Ishikawa (cell line): ENCODE measurements at regions not wholly inside any gene's neighbourhood (a gene's known extent, or its start where the extent isn't known, plus 50 kb on each side); places are given as distances from the start of the nearest gene placed in this dataset.

Experiments
- CEBPB ChIP-seq: IDR thresholded peaks from 2 replicates; pipeline ENCODE4 v1.6.1; 2012
- EGR1 ChIP-seq: IDR thresholded peaks from 2 replicates; pipeline ENCODE4 v1.6.1; 2012
- EP300 ChIP-seq: IDR thresholded peaks from 2 replicates; pipeline ENCODE4 v1.6.1; 2012; ENCODE audit warnings: borderline replicate concordance
- MAX ChIP-seq: IDR thresholded peaks from 2 replicates; pipeline ENCODE4 v1.6.1; 2012
- TAF1 ChIP-seq: IDR thresholded peaks from 2 replicates; pipeline ENCODE4 v1.6.1; 2012; ENCODE audit warnings: low read depth, mild to moderate bottlenecking
- YY1 ChIP-seq: IDR thresholded peaks from 2 replicates; pipeline ENCODE4 v1.6.1; 2012; ENCODE audit warnings: low read depth
- TF ChIP-seq, protein P1 (sequence below): IDR thresholded peaks from 2 replicates; pipeline ENCODE4 v1.6.1; 2012; ENCODE audit warnings: low read depth, mild to moderate bottlenecking

DNA sequence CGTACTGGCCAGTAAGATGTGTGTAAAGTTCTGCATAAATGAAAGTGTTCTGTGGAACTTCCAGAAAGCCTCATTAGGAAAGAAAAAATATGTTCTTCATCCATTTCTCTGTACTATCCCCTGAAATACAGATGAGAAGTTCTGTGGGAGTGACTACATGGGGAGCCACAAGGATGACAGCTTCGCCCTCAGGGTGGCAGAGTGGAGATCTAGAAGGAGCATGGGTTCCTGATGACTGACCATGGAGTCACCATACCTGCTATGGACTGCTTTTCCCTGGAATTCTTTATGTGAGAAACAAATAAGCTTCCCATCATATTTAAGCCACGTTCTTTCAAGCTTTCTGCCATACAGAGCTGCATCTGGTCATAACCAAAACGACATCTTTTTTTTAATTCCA is 113.9 kb upstream of the RGS1 start:
- TF ChIP-seq EP300: no peak
- no peak for TF ChIP-seq CEBPB
- no peak for TF ChIP-seq MAX
- TF ChIP-seq, protein P1, sequence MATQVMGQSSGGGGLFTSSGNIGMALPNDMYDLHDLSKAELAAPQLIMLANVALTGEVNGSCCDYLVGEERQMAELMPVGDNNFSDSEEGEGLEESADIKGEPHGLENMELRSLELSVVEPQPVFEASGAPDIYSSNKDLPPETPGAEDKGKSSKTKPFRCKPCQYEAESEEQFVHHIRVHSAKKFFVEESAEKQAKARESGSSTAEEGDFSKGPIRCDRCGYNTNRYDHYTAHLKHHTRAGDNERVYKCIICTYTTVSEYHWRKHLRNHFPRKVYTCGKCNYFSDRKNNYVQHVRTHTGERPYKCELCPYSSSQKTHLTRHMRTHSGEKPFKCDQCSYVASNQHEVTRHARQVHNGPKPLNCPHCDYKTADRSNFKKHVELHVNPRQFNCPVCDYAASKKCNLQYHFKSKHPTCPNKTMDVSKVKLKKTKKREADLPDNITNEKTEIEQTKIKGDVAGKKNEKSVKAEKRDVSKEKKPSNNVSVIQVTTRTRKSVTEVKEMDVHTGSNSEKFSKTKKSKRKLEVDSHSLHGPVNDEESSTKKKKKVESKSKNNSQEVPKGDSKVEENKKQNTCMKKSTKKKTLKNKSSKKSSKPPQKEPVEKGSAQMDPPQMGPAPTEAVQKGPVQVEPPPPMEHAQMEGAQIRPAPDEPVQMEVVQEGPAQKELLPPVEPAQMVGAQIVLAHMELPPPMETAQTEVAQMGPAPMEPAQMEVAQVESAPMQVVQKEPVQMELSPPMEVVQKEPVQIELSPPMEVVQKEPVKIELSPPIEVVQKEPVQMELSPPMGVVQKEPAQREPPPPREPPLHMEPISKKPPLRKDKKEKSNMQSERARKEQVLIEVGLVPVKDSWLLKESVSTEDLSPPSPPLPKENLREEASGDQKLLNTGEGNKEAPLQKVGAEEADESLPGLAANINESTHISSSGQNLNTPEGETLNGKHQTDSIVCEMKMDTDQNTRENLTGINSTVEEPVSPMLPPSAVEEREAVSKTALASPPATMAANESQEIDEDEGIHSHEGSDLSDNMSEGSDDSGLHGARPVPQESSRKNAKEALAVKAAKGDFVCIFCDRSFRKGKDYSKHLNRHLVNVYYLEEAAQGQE: no peak
- no peak for TF ChIP-seq TAF1
- TF ChIP-seq YY1: no peak
- no peak for TF ChIP-seq EGR1
